Effector memory CD8-positive, alpha-beta T cell (primary cell): ENCODE measurements at regions not wholly inside any gene's neighbourhood (a gene's known extent, or its start where the extent isn't known, plus 50 kb on each side); places are given as distances from the start of the nearest gene placed in this dataset.
"Not testable (repeated sequence)": the region's sequence is repeated elsewhere in the genome, so short reads cannot be mapped to it uniquely, and the experiment has no call there.

Source experiments
- ATAC-seq: fragments of 150-1000 bp; cut with Tn5 transposase; replicated peaks from 2 replicates; pipeline ENCODE4 v1.10.0; 2021; ENCODE audit warnings: mild to moderate bottlenecking, moderate library complexity
- DNase-seq, 3 experiments: peaks; one replicate each; pipeline ENCODE4 v3.0.0; 2021
- H3K27ac Mint-ChIP-seq, 2 donors: one replicate each; pipeline ENCODE4 v1.8.0; 2022; ENCODE audit warnings: mild to moderate bottlenecking in 2 of 2, mixed read lengths in 2 of 2, moderate library complexity in 2 of 2
- H3K27me3 Mint-ChIP-seq, 2 donors: one replicate each; pipeline ENCODE4 v1.8.0; 2022; ENCODE audit warnings: mixed read lengths in 2 of 2
- H3K36me3 Mint-ChIP-seq: one replicate; pipeline ENCODE4 v1.8.0; 2022; ENCODE audit warnings: mild to moderate bottlenecking, moderate library complexity, mixed read lengths; ENCODE audit not compliant: insufficient read depth
- H3K4me1 Mint-ChIP-seq, 2 donors: one replicate each; pipeline ENCODE4 v1.8.0; 2022; ENCODE audit warnings: low read depth in 2 of 2, mixed read lengths in 2 of 2
- H3K4me3 Mint-ChIP-seq, 2 donors: one replicate each; pipeline ENCODE4 v1.8.0; 2022; ENCODE audit warnings: mild to moderate bottlenecking in 2 of 2, mixed read lengths in 2 of 2, moderate library complexity in 2 of 2
- H3K9me3 Mint-ChIP-seq, 2 donors: one replicate each; pipeline ENCODE4 v1.8.0; 2022; ENCODE audit warnings: mixed read lengths in 2 of 2

- no peaks in the 10 kb centered on the region for H3K27me3 Mint-ChIP-seq
- no peak overlapping the region for H3K27ac Mint-ChIP-seq
Observed at GRCh38 chr9:105979290-105979689, 284.9 kb downstream of the TMEM38B start.

GRCh38 chr9:105984714-105985113 lies 290.4 kb downstream of the TMEM38B start:
- Mint-ChIP-seq H3K4me1 (no peaks in the 10 kb centered on the region), H3K27ac (no peak overlapping the region), H3K27me3 (no peaks in the 10 kb centered on the region), H3K4me3 (no peak overlapping the region), H3K9me3 (peaks cover 0 to 8% of the 10 kb centered on the region in 2 donors), H3K36me3 (no peaks in the 10 kb centered on the region)
- ATAC-seq (no peak), DNase-seq (no peak)

More at GRCh38 chr9:105979290-105979689, 284.9 kb downstream of the TMEM38B start:
- ATAC-seq: no peak
- Mint-ChIP-seq H3K4me3 (no peak overlapping the region), H3K36me3 (no peaks in the 10 kb centered on the region), H3K4me1 (no peaks in the 10 kb centered on the region), H3K9me3 (peaks cover 6% of the 10 kb centered on the region in 2 donors)
- DNase-seq: no peak

GRCh38 chr9:105993116-105993854 lies 298.9 kb downstream of the TMEM38B start:
- no peak for DNase-seq
- peaks cover 0 to 7% of the 10 kb centered on the region in 2 donors for H3K9me3 Mint-ChIP-seq
- H3K4me1 Mint-ChIP-seq: no peaks in the 10 kb centered on the region
- ATAC-seq: no peak
- H3K27ac Mint-ChIP-seq: no peak overlapping the region
- no peak overlapping the region for H3K4me3 Mint-ChIP-seq
- H3K36me3 Mint-ChIP-seq: no peaks in the 10 kb centered on the region
- H3K27me3 Mint-ChIP-seq: no peaks in the 10 kb centered on the region

- H3K27ac Mint-ChIP-seq: no peak overlapping the region
- peaks cover 0 to 7% of the 10 kb centered on the region in 2 donors for H3K9me3 Mint-ChIP-seq
- H3K27me3 Mint-ChIP-seq: no peaks in the 10 kb centered on the region
- DNase-seq: no peak
- H3K36me3 Mint-ChIP-seq: no peaks in the 10 kb centered on the region
- no peak overlapping the region for H3K4me3 Mint-ChIP-seq
- H3K4me1 Mint-ChIP-seq: no peaks in the 10 kb centered on the region
- no peak for ATAC-seq
Observed at GRCh38 chr9:105993921-105994715, 299.8 kb downstream of the TMEM38B start.

- Mint-ChIP-seq H3K27ac (no peak overlapping the region), H3K4me1 (no peaks in the 10 kb centered on the region), H3K27me3 (no peaks in the 10 kb centered on the region), H3K36me3 (no peaks in the 10 kb centered on the region), H3K9me3 (peaks cover 0 to 7% of the 10 kb centered on the region in 2 donors), H3K4me3 (no peak overlapping the region)
- DNase-seq: no peak
- no peak for ATAC-seq
Observed at GRCh38 chr9:105994970-105995369, 300.6 kb downstream of the TMEM38B start.

GRCh38 chr9:106017198-106017740 lies 322.9 kb downstream of the TMEM38B start:
- ATAC-seq (no peak), DNase-seq (no peak)
- no peak overlapping the region for H3K27ac Mint-ChIP-seq
- H3K9me3 Mint-ChIP-seq: peaks cover 8 to 21% of the 10 kb centered on the region in 2 donors
- H3K4me1 Mint-ChIP-seq: no peaks in the 10 kb centered on the region
- no peaks in the 10 kb centered on the region for H3K36me3 Mint-ChIP-seq
- H3K27me3 Mint-ChIP-seq: no peaks in the 10 kb centered on the region
- H3K4me3 Mint-ChIP-seq: no peak overlapping the region

- H3K27me3 Mint-ChIP-seq: no peaks in the 10 kb centered on the region
Observed at GRCh38 chr9:106019039-106019680, 324.8 kb downstream of the TMEM38B start.

GRCh38 chr9:106019702-106020101 lies 325.4 kb downstream of the TMEM38B start:
- Mint-ChIP-seq H3K27me3 (no peaks in the 10 kb centered on the region), H3K27ac (no peak overlapping the region), H3K4me3 (no peak overlapping the region), H3K4me1 (no peaks in the 10 kb centered on the region), H3K36me3 (no peaks in the 10 kb centered on the region), H3K9me3 (peaks cover 9 to 21% of the 10 kb centered on the region in 2 donors)
- no peak for ATAC-seq
- DNase-seq: no peak

More at GRCh38 chr9:106019039-106019680, 324.8 kb downstream of the TMEM38B start:
- H3K4me3 Mint-ChIP-seq: no peak overlapping the region
- no peak for DNase-seq
- H3K36me3 Mint-ChIP-seq: no peaks in the 10 kb centered on the region
- H3K27ac Mint-ChIP-seq: no peak overlapping the region
- ATAC-seq: no peak
- peaks cover 8 to 21% of the 10 kb centered on the region in 2 donors for H3K9me3 Mint-ChIP-seq
- no peaks in the 10 kb centered on the region for H3K4me1 Mint-ChIP-seq

- Mint-ChIP-seq H3K4me1 (no peaks in the 10 kb centered on the region), H3K9me3 (peaks cover 9 to 21% of the 10 kb centered on the region in 2 donors), H3K27me3 (no peaks in the 10 kb centered on the region), H3K27ac (no peak overlapping the region), H3K36me3 (no peaks in the 10 kb centered on the region), H3K4me3 (no peak overlapping the region)
- no peak for ATAC-seq
- DNase-seq: no peak
Observed at GRCh38 chr9:106020186-106020585, 325.8 kb downstream of the TMEM38B start.

GRCh38 chr9:106023455-106023854 lies 329.1 kb downstream of the TMEM38B start:
- no peak for ATAC-seq
- no peak overlapping the region for H3K27ac Mint-ChIP-seq

GRCh38 chr9:106025453-106025852 lies 331.1 kb downstream of the TMEM38B start:
- Mint-ChIP-seq H3K4me1 (no peaks in the 10 kb centered on the region), H3K36me3 (no peaks in the 10 kb centered on the region), H3K27ac (no peak overlapping the region), H3K4me3 (no peak overlapping the region), H3K27me3 (no peaks in the 10 kb centered on the region), H3K9me3 (peaks cover 4 to 12% of the 10 kb centered on the region in 2 donors)
- DNase-seq: no peak
- no peak for ATAC-seq

More at GRCh38 chr9:106023455-106023854, 329.1 kb downstream of the TMEM38B start:
- Mint-ChIP-seq H3K4me1 (no peaks in the 10 kb centered on the region), H3K4me3 (no peak overlapping the region), H3K36me3 (no peaks in the 10 kb centered on the region), H3K27me3 (no peaks in the 10 kb centered on the region), H3K9me3 (peaks cover 0 to 6% of the 10 kb centered on the region in 2 donors)
- no peak for DNase-seq

GRCh38 chr9:106030146-106030545 lies 335.8 kb downstream of the TMEM38B start:
- not testable (repeated sequence) for H3K4me3 Mint-ChIP-seq, H3K4me1 Mint-ChIP-seq, H3K36me3 Mint-ChIP-seq, H3K27me3 Mint-ChIP-seq, DNase-seq, H3K27ac Mint-ChIP-seq, ATAC-seq
- H3K9me3 Mint-ChIP-seq: peaks cover 11 to 22% of the 10 kb centered on the region in 2 donors

- Mint-ChIP-seq H3K36me3 (no peaks in the 10 kb centered on the region), H3K27me3 (no peaks in the 10 kb centered on the region), H3K4me1 (no peaks in the 10 kb centered on the region), H3K9me3 (peaks cover 10 to 22% of the 10 kb centered on the region in 2 donors), H3K27ac (no peak overlapping the region), H3K4me3 (no peak overlapping the region)
- ATAC-seq (no peak), DNase-seq (no peak)
Observed at GRCh38 chr9:106032978-106033377, 338.6 kb downstream of the TMEM38B start.
